Cardiac fibroblast (primary cell): ENCODE measurements at regions not wholly inside any gene's neighbourhood (a gene's known extent, or its start where the extent isn't known, plus 50 kb on each side); places are given as distances from the start of the nearest gene placed in this dataset.

Source experiments
- DNase-seq, 2 donors: peaks; one replicate each; pipeline versions ENCODE4 v3.0.0 to v3.0.0-alpha.2; 2010; ENCODE audit warnings: low read depth in 2 of 2
- H3K4me3 ChIP-seq, 2 donors: replicated peaks in 1 of 2; 1 replicate in 1 of 2; 2 replicates in 1 of 2; pipeline ENCODE4 v1.5.1; 2011; ENCODE audit warnings: low read depth in 2 of 2, low read length in 2 of 2, mild to moderate bottlenecking in 2 of 2, moderate library complexity in 1 of 2
- CTCF ChIP-seq: IDR thresholded peaks from one replicate; pipeline ENCODE4 v1.5.1; 2011; ENCODE audit warnings: low read depth, mild to moderate bottlenecking, low read length, inconsistent platforms

- TF ChIP-seq CTCF, result no peak
- DNase-seq, result no peak
- H3K4me3 ChIP-seq, result no peak overlapping the region
These were observed 1159.6 kb downstream of the VRK1 start for GRCh38 chr14:97956581-97957340.

GRCh38 chr14:97959251-97959650 lies 1162.1 kb downstream of the VRK1 start:
- DNase-seq, result no peak
- TF ChIP-seq CTCF, result no peak
- H3K4me3 ChIP-seq, result no peak overlapping the region

GRCh38 chr14:97960436-97960835 lies 1163.3 kb downstream of the VRK1 start:
- H3K4me3 ChIP-seq, result no peak overlapping the region
- TF ChIP-seq CTCF, result no peak
- no peak for DNase-seq

DNA sequence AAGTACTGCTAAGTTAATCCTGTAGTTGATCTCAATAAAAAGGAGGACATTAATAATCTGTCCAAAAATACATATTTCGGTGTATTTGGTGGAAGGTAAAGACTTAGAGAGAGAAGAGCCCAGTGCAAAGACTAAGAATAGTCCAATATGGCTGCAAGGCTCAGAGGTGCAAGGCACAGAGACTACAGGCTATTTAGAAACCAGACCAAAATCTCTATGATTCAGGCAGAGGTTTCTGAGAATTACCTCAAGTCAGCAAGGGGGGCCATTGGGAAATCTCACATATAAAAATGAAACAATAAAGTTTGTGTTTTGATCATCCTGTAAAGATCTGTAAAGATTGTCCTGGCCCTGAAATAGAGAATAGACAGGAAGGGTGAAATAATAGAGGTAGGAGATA lies 1173.0 kb downstream of the VRK1 start:
- no peak for DNase-seq
- no peak for TF ChIP-seq CTCF
- H3K4me3 ChIP-seq, result no peak overlapping the region

GRCh38 chr14:97975216-97975615 lies 1178.0 kb downstream of the VRK1 start:
- no peak overlapping the region for H3K4me3 ChIP-seq
- no peak for TF ChIP-seq CTCF
- DNase-seq, result no peak

GRCh38 chr14:97975962-97976361 lies 1178.8 kb downstream of the VRK1 start:
- H3K4me3 ChIP-seq, result no peak overlapping the region
- DNase-seq, result no peak

More at GRCh38 chr14:97975962-97976361, 1178.8 kb downstream of the VRK1 start:
- no peak for TF ChIP-seq CTCF
